Stimulated activated CD4-positive, alpha-beta T cell treated with anti-CD3 and anti-CD28 coated beads, Interleukin-1b, Interleukin-23, amount 100 ng/mL, for 24 hours (primary cell): ENCODE measurements at regions not wholly inside any gene's neighbourhood (a gene's known extent, or its start where the extent isn't known, plus 50 kb on each side); places are given as distances from the start of the nearest gene placed in this dataset.

Experiments
- DNase-seq, 4 experiments: peaks; one replicate each; pipeline ENCODE4 v3.0.0-alpha.2; 2020; ENCODE audit warnings: low read depth in 4 of 4, low spot score in 1 of 4

DNA sequence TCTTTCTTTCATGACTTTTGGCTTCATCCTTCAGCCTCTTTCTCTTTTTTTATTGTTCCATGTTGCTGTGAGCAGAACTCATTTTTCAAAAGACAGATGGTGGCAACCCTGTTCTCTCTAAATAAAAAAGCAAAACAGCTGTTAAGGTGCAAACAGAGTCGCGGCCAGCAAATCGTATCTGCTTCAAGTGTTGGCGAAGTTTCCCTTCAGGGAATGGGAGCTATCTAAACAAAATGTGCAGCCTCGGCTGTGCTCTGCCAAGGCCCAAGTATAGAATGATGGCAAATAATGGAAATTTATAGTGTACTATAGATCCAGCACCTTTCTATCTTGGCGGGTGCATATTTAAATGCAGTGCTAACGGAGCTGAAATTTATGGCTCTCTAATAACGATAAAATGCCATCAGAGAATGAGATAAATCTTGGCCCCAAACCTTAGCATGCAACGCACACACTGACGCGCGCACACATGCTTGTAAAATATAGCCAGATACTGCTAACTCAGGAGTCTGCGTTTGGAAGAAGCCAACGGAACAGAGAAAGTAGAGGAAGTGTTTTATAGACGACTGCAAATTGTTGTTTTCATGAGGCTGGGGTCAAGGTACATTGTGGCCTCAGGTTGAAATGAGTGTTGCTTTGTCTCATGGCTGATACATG lies 315.5 kb upstream of the RBFOX1 start:
- no peak for DNase-seq

DNA sequence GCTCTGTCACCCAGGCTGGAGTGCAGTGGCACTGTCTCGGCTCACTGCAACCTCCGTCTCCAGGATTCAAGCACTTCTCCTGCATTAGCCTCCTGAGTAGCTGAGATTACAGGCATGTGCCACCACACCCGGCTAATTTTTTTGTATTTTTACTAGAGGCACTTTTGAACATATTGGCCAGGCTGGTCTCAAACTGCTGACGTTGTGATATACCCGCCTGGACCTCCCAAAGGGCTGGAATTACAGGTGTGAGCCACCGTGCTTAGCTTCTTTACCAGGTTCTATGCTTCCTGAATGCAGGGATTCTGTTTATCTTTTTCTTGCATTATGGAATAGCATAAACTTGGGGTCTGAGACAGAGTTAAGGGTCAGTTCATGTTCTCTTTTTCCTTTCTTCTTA lies 317.9 kb upstream of the RBFOX1 start:
- DNase-seq, result no peak

DNA sequence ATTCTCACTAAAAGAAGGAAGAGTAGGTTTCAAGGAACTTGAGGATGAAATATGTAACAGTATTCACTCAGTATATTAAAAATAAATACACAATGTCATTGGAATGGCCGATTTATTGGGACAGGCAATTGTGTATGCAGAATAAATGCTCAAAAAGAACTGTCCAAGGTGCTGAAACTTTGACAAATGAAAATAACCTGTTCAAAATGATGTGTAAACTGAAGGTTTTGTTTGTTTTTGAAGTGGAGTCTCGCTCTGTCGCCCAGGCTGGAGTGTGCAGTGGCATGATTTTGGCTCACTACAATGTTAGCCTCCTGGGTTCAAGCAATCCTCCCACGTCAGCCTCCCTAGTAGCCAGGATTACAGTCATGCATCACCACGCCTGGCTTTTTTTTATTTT lies 318.7 kb upstream of the RBFOX1 start:
- DNase-seq, result no peak

DNA sequence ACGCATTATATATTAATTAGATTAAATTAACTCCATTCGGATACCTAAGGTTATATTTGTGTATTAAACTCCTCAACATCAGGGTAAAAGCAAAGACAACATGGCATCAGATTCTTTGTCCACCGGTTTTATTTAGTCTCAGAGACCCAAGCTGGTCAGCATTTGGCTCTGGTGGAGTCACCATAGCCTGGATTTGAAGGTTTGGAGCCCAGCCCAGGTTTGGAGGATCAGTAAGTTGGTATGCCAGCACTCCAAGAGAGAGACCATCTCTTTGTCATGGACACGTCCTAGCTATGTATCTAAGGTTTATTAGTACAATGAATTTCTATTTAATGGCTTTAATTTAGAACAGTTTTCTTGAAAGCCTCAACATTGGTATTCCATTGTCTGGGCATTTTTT lies 328.4 kb upstream of the RBFOX1 start:
- DNase-seq, result no peak

DNA sequence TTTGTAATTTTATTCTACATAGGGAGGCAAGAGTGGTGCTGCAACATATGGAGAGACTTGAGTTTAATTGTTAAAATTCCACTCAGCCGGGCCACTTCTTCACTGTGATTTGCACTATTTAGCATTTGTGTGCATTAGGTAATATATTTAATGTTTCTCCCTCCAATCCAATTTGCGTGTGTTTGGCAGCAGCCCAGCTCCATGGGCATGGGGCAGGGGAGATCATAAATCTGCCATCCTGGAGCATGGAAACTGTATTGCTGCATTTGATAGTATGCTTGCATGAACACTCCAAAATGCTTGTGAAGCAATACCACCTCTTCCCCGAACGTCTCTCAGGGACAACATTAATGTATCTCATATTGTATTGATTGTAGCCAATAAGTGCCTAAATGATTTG lies 339.1 kb upstream of the RBFOX1 start:
- no peak for DNase-seq

DNA sequence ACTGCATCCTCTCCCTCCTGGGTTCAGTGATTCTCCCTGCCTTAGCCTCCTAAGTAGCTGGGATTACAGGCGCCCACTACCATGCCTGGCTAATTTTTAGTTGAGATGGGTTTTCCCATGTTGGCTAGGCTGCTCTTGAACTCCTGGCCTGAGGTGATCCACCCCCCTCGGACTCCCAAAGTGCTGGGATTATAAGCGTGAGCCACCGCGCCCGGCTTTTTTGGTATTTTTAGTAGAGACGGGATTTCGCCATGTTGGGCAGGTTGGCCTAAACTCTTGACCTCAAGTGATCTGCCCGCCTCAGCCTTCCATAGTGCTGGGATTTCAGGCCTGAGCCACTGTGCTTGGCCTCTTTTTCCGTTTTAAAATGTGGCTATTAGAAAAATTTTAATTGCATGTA lies 343.8 kb upstream of the RBFOX1 start:
- DNase-seq, result no peak

DNA sequence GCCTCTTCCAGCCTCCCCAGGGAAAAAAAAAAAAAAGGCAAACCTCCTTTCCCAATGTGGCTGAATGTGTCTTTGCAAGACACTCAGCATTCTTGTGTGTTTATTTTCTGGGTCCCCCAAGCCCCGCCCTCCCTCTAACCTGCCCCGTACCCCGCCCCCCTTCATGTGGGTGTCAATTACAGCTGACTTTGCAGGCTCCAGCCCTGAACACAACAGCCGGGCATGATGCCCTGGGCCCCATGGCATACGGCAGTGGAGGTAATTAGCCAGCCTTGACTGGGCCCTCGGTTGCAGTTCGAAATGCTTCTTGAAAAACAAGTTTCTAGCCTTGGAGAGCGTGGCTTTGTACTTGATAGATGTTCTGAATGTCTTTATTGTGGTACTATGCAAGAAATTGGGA lies 354.7 kb upstream of the RBFOX1 start:
- DNase-seq, result no peak

DNA sequence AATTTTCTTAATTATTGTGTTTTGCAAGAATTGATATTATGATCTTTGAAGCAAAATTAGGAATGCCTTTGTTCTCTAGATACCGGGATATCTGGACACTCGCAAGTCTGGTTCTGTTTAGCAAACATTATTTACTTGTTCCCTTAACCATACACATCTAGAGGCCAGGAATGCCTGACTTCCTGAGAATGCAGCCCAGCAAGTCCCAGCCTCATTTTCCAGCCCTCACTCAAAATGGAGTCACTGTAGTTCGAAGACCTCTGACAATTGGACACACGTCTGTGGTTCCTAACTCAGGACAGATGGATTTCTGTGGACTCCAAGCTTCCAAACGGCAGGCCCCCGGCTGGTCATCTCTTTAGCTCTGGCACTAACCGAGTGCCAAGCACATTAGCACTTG lies 355.4 kb upstream of the RBFOX1 start:
- DNase-seq, result no peak

DNA sequence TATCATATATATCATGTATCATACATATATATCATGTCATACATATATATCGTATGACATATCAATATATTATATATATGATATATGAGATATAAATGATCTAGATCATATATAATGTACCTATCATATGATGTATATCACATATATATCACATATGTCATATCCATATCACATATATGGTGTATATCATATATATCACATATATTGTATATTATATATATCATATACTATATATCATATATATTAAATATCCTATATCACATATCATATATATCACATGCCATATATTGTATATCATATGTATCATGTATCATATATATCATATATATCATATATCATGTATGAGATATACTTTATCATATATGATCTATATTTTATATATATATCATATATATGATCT lies 355.9 kb upstream of the RBFOX1 start:
- DNase-seq, result no peak

DNA sequence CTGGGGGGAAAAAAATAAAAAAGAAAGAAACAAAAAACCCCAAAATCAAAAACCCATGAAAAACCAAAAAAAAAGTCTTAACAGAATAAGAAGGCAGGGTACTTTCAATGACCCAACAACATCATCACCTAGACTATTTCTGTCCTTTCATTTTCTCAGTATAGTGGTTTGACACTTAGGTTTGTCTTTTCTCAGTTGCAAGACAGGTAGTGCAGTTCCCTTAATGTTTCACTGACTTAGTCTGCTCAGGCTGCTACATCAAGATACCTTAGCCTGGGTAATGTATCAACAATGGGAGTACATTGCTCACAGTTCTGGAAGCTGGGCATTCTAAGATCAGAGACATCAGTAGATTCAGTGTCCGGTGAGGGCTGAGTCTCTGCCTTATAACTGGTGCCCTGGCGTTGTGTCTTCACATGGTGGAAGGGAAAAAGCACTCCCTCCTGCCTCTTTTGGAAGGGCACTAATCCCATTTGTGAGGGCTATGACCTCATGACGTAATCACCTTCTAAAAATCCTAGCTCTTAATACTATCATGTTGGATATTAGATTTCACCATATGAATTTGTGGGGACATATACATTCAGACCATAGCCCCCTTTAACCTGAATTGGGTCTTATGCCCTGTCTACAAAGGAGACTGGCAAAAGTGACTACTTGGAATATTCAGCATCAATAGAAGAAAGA lies 362.3 kb upstream of the RBFOX1 start:
- DNase-seq, result no peak

DNA sequence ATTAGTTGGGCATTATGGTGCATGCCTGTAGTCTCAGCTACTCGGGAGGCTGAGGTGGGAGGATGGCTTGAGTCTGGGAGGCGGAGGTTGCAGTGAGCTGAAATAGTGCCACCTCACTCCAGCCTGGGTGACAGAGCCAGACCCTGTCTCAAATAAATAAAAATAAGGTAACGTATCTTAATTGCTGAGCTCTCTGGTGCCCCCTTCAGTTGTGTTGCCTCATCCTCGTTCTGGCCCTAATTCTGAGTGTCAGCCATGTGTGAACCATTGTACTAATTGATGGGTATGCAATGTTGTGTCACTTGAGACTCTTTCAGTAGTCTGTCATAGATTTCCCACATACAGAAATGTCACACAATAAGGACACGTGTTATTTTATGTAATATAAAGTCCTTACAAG lies 363.1 kb upstream of the RBFOX1 start:
- no peak for DNase-seq

DNA sequence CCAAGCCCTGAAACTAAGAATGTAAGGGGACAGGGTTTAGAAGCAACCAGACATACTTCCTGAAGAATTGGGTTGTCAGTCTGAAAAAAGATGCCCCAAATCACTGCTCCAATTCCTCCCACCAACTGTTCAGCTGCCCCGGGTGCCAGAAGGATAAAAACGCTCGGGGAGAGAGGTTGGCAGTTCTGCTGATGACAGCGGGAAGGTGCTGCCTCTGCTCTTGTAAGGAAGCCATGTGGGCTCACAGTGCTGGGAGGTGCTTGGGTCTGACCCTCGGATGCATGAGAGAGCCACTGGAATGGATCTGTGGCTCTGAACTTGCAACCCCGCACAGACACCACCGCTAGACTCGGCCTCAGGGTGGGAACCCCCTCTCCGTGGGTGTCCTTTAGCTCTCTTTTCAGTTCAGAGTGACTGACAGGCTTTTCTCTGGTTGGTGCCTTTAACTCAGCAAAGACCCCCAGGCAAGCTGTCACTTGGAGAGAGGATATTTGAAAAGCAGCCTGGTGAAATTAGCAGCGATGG lies 364.8 kb upstream of the RBFOX1 start:
- DNase-seq, result no peak

DNA sequence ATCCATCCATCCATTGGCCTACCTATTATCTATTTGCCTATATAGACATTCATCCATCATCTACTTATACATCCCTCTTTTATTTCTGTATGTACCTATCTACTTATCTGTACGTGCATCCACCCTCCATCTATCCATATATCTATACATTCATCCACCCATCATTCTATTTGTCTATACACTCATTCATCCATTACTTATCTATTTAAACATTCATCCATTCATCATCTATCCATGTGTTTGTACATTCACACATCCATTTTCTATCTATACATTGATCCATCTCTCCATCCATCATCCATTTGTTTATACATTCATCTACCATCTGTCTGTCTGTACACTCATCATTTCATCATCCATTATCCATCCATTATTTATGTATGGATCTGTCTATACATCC lies 365.7 kb upstream of the RBFOX1 start:
- no peak for DNase-seq

DNA sequence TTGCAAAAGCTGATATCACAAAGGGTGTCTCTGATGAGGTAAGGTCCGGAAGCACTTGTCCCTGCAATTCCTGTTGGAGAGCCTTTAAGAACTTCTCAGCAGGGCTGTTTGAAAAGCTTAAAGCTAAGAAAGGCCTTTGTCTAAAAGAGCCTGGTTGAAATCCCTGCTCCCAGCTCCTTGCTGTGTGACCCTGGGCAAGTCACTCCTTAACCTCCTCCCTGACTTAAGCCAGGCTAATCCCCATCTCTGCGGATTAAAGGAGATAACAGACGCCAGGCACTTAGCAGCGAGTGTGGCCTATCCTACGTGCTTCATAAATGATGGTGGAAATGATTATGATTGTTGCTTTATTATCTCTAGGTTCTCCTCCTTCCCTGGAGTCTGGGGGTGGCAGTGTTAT lies 368.0 kb upstream of the RBFOX1 start:
- no peak for DNase-seq

DNA sequence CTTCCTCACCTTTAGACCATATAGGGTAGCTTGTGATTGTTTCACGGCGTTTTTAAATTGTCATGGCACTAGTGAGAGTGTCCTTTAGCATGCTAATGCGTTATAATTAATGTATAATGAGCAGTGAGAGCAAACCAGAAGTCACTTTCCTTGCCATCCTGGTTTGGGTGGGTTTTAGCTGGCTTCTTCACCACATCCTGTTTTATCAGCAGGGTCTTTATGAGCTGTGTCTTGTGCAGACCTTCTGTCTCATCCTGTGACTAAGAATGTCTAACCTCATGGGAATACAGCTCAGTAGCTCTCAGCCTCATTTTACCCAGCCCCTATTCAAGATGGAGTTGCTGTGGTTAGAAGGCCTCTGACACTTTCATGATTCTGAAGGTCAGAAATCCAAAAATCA lies 370.9 kb upstream of the RBFOX1 start:
- DNase-seq, result no peak

DNA sequence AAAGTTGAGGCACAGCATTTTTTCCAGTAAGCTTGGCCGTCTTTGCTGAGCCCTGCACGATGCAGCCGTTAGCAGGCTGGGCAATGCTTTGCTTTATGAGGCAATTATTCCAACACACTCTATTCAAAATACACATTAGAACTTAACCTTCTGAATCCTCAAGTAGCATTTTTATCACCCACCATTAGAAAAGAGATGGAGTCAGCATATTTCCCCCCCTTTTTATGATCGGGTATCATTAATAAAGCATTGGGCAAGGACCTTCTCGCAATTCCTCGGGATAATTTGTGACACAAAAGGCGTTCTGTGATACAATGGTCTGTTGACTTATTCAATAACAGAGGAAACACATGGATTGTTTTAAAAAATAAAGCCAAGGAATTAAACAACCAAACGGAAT lies 374.5 kb upstream of the RBFOX1 start:
- no peak for DNase-seq

DNA sequence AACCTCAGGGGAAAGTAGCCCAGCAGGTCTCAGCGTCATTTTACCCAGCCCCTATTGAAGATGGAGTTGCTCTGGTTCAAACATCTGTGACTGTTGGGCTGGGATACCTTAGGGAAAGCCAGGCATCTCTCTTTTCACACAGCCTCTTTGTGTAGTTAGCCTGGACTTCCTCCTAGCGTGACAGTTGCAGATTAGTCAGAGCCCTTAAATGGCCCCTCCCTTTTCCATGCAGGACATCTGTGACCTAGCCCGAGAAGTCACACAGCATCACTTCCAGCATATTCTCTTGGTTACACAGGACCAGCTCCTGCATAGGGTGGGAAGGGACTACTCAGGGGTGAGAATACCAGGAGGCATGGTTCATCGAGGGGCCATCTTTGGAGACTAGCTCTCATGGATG lies 375.0 kb upstream of the RBFOX1 start:
- no peak for DNase-seq

DNA sequence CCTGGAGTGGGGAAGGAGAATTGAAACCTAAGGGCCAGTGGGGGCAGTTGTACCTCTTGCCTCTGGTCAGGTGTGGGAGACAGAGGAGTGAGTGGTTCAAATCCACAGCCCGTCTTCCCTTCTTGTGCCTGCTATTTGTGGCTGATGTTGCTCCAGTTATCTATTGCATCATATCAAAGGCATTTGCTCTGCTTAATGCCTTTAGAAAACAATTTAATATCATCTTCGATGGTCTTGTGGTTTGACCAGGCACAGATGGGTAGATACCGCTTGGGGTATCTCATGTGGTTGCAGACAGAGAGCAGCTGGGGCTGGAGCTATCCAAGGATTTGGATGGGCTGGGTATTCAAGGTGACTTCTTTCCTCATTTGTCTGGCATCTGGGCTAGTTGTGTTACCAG lies 376.1 kb upstream of the RBFOX1 start:
- no peak for DNase-seq

DNA sequence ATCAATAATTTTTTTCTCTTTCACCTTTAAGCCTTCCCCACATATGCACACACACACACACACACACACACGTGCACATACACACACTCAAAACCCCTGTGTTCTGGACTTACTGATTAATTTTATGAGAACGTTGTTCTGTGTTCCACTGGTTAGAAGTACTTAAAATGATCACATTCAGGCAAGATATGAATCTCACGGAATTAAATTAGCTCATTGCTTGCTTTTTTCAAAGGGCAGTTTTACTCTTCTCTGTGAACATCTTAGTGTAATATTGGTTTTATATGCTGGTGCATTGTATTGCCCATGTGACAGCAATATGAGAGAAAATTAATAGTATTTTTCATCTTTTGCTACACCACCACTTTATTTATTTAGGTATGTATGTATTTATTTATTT lies 377.3 kb upstream of the RBFOX1 start:
- no peak for DNase-seq

DNA sequence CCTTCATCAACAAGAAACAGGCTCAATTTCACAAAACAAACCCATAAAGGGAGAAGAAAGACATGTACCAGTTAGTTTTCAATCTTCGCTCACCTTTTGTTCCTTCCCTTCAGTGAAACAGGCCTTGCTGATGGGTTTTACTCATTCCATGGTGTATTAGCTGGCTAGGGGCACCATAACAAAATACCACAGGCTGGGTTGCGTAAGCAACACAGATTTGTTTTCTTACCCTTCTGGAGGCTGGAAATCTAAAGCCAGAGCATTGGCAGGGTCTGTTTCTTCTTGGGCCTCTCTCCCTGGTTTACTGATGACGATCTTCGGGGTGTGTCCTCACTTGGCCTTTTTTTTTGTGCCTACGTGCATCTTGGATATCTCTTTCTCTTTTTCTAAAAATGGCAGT lies 383.4 kb upstream of the RBFOX1 start:
- no peak for DNase-seq

DNA sequence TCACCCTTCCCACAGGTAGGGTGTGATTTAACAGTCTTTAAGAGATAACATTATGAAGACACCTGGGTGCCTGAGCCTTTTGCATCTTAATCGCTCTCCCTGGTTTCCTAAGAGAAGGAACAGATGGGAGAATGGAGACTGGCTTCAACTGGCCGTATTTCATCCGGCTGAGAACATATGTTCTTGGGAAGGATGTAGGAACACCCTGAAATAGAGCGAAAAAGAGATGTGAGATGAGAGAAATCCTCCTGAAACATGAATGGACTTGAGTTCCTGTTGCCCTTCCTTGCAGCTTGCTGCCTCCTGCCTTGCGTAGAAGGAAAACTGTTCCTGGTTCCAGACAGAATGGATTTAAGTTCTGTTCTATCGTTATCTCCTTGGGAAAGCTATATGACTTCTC lies 385.4 kb upstream of the RBFOX1 start:
- DNase-seq, result no peak

DNA sequence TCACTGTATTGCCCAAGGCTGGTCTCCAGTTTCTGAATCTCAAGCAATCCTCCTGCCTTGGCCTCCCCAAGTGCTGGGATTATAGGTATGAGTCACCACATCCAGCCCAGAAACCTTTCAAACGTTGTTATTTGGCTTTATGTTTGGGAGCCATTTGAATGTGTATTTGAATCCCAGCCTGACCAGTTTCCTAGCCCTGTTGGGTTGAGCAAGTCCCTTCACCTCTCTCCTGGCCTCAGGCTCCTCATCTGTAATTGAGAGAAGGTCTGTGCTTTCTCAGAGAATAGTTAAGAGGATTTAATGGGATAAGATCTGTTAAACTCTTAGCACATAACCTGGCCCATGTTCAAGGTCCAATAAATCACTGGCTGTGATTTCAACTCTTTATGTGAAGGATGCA lies 385.8 kb upstream of the RBFOX1 start:
- no peak for DNase-seq

DNA sequence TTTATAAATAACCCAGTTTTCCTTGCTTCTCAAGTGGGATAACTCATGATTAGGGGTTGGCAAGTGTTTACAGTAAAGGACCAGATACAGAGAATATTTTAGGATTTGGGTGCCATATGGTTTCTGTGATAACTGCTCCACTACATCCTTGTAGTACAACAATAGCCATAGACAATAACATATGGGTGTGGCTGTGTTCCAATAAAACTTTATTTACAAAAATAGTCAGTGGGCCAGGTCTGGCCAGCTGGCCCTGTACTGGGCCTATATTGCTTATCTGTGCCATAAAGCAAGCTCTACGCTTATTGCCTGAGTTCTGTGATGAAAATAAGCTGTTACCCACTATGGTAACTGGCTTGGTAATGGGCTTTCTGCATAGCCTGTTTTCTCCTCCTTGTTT lies 386.5 kb upstream of the RBFOX1 start:
- DNase-seq, result no peak
